HUES64 (cell line): ENCODE measurements at regions not wholly inside any gene's neighbourhood (a gene's known extent, or its start where the extent isn't known, plus 50 kb on each side); places are given as distances from the start of the nearest gene placed in this dataset.
A peak's percentile ranks its signal among the peaks of the same experiment; 100 is the strongest.

Source experiments
- H3K27ac ChIP-seq: 2 replicates; pipeline ENCODE4 v1.7.0; 2013; ENCODE audit warnings: low read depth, low read length, inconsistent platforms
- H3K27me3 ChIP-seq: 2 replicates; pipeline ENCODE4 v1.6.1; 2013; ENCODE audit warnings: mild to moderate bottlenecking, low read length; ENCODE audit not compliant: insufficient read depth
- H3K36me3 ChIP-seq: 2 replicates; pipeline ENCODE4 v1.6.1; 2013; ENCODE audit warnings: mild to moderate bottlenecking, low read length; ENCODE audit not compliant: insufficient read depth
- H3K4me1 ChIP-seq: 2 replicates; pipeline ENCODE4 v1.6.1; 2013; ENCODE audit warnings: mild to moderate bottlenecking, low read length, moderate library complexity; ENCODE audit not compliant: insufficient read depth
- H3K4me3 ChIP-seq: 2 replicates; pipeline ENCODE4 v1.5.1; 2013; ENCODE audit warnings: mild to moderate bottlenecking, low read length, moderate library complexity
- H3K9ac ChIP-seq: 2 replicates; pipeline ENCODE4 v1.6.1; 2013; ENCODE audit warnings: mild to moderate bottlenecking, low read depth, low read length
- H3K9me3 ChIP-seq: 2 replicates; pipeline ENCODE4 v1.6.1; 2013; ENCODE audit warnings: low read depth, low read length; ENCODE audit not compliant: insufficient read depth
- WGBS: fragments of 150-250, 120-280 bp; methylation state at CpG from one replicate; pipeline ENCODE4 v1.1.7; 2013; ENCODE audit warnings: missing lambda C conversion rate; 5-methylcytosine and 5-hydroxymethylcytosine counted together

DNA sequence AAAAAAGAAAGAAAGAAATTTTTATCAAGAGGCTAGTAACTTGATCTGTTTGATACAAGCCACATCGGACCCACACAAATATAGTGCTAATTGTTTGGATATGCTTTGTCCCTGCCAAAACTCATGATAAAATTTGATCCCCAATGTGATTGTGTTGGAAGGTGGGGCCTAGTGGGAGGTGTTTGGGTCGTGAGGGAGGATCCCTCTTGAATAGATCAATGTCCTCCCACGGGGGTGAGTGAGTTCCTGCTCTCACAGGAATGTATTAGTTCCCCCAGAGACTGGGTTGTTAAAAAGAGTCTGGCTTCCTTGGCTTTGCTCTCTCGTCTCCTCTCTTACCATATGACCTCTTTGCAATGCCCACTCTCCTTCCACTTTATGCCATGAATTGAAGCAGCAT is 80.6 kb upstream of the CPLX2 start:
- Histone ChIP-seq H3K4me3 (no peak overlapping the region), H3K9ac (no peak overlapping the region), H3K27me3 (peaks cover 19% of the 10 kb centered on the region), H3K27ac (no peak overlapping the region), H3K4me1 (no peaks in the 10 kb centered on the region), H3K36me3 (no peaks in the 10 kb centered on the region), H3K9me3 (0 out of 2 replicates have a peak, but pooled peaks cover 4% of the 10 kb centered on the region)
- WGBS, result 69% methylated on average over 4 of the region's 4 CpGs

GRCh38 chr5:175795959-175796358 is 75.4 kb upstream of the CPLX2 start:
- 62% methylated on average over 3 of the region's 3 CpGs for WGBS
- H3K4me1 ChIP-seq, result peaks cover 7% of the 10 kb centered on the region
- H3K27ac ChIP-seq, result no peak overlapping the region
- no peak overlapping the region for H3K9ac ChIP-seq
- H3K4me3 ChIP-seq, result peak overlapping the region; percentile 60
- no peaks in the 10 kb centered on the region for H3K9me3 ChIP-seq
- no peaks in the 10 kb centered on the region for H3K36me3 ChIP-seq
- peaks cover 42% of the 10 kb centered on the region for H3K27me3 ChIP-seq

DNA sequence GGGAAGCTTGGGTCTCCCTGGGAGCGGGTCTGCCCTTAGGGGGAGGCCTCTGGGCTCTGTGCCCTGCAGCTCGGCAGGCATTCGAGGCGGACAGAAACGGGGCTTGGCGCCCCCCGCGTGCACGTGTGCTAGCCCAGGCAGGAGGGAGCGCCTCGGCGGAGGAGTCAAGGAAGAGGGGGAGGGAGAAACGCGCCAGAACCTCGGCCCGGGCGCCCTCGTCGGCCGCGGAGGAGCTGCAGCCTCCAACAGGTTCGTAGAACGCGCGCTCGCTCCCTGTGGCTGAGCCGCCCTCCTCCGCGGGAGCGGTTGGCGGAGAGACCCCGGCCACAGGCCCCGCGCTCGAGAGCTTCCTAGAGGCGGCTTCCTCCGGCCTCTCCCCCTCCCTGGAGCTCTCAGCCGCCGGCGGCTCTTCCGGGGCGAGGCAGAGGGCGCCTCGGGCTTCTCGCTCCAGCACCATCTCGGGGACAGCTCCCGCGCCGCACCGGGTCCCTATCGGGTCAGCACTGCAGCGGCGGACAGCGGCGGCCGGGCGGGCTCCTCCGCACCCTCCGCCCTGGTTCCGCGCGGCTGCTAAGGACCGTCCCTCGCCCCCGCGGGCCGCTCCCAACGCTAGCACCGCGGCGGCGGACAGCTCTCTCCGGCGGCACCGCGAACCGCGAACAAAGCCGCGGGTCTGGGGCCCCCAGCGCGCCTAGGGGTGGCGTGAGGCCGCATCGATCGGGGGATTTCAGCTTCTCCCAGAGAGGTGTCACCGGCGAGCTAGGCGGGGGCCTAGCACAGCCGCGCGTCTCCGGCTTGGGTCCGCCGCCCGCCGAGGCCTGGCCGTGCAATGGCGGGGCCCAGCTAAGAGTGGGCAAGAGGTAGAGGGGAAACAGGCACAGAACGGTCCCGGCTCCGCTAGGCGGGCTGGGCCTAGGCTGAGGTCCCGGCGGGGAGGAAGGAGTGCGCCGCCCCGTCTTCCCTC is 74.6 kb upstream of the CPLX2 start:
- no peak overlapping the region for H3K27ac ChIP-seq
- H3K9me3 ChIP-seq, result no peaks in the 10 kb centered on the region
- peaks cover 7% of the 10 kb centered on the region for H3K4me1 ChIP-seq
- H3K36me3 ChIP-seq, result no peaks in the 10 kb centered on the region
- WGBS, result under 1% methylated on average over 108 of the region's 108 CpGs
- H3K4me3 ChIP-seq, result peak overlapping the region; percentile 60
- peaks cover 42% of the 10 kb centered on the region for H3K27me3 ChIP-seq
- no peak overlapping the region for H3K9ac ChIP-seq

DNA sequence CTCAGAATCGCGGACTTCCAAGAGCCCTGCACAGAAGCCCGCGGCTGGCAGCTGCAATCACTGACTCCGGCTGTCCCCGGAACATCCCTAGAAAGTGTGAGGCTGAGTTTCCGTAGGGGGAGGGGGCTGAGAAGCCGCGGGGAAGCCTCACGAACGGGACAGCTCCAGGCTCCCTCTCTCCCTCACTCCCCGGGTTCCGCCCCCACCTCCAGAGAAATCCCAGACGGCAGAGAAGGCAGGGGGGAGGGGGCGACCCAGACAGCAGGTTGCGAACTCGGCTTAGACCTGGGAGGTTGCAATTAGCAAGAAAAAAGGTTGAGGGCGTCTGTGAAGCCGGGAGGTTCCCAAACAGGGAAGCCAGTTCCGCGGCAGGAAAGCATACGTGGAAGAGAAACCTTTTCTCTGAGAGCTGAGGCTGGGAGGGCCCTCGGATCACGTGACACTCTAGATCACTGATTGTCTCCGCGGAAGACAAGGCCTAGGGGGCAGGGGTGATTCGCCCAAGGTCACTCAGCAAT is 73.8 kb upstream of the CPLX2 start:
- Histone ChIP-seq H3K27ac (no peak overlapping the region; the same call in 1 of the 2 replicates), H3K27me3 (peaks cover 42% of the 10 kb centered on the region), H3K4me1 (peaks cover 10% of the 10 kb centered on the region), H3K4me3 (peak overlapping the region; percentile 60), H3K9me3 (no peaks in the 10 kb centered on the region), H3K36me3 (no peaks in the 10 kb centered on the region), H3K9ac (no peak overlapping the region)
- WGBS, result under 1% methylated on average over 25 of the region's 27 CpGs

DNA sequence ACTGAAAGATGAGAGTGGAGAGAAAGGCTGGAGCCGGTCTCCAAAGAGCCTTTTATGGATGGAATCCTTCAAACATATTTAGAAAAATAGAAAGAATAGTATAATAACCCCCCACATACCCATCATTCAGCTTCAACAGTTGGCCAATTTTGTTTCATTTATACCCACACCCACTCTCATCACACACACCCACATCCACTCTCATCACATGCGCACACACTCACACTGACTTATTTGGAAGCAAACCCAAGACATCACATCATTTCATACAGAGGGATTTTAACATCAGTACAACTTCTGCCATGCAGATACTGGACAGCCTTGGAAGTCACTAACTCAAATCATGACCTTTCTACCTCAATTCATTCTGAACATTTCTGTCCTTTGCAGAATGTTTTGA is 72.8 kb upstream of the CPLX2 start:
- Histone ChIP-seq H3K27me3 (peaks cover 42% of the 10 kb centered on the region), H3K4me3 (no peak overlapping the region), H3K4me1 (peaks cover 10% of the 10 kb centered on the region), H3K36me3 (no peaks in the 10 kb centered on the region), H3K9me3 (no peaks in the 10 kb centered on the region), H3K27ac (no peak overlapping the region), H3K9ac (no peak overlapping the region)
- 87% methylated on average over 2 of the region's 2 CpGs for WGBS

GRCh38 chr5:175800656-175801081 is 70.7 kb upstream of the CPLX2 start:
- H3K27ac ChIP-seq, result no peak overlapping the region
- H3K4me1 ChIP-seq, result peaks cover 10% of the 10 kb centered on the region
- no peak overlapping the region for H3K9ac ChIP-seq
- peaks cover 25% of the 10 kb centered on the region for H3K27me3 ChIP-seq
- no peaks in the 10 kb centered on the region for H3K36me3 ChIP-seq
- WGBS, result 55% methylated on average over 5 of the region's 5 CpGs
- H3K4me3 ChIP-seq, result no peak overlapping the region
- H3K9me3 ChIP-seq, result no peaks in the 10 kb centered on the region

DNA sequence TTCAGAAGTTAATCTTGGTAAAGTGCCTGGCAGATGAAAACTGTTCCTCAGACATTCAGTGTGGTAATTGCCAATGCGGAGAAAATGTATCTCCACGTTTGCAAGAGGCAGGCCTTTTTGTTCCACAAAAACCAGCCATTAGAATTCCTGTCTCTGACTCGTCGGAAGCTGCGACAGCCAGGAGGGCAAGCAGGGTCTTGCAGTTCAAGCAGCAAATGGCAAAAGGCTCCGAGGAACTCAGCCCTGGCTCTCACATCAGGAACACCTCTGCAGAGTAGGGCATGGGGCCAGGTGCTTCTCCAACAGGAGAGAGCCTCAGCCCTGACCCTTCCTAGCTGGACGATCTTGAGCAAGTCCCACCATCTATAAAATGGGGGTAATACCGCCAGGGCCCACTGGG is 69.0 kb upstream of the CPLX2 start:
- 77% methylated on average over 8 of the region's 8 CpGs for WGBS
- H3K4me3 ChIP-seq, result no peak overlapping the region
- no peak overlapping the region for H3K9ac ChIP-seq
- no peaks in the 10 kb centered on the region for H3K36me3 ChIP-seq
- H3K4me1 ChIP-seq, result peaks cover 10% of the 10 kb centered on the region
- H3K27ac ChIP-seq, result no peak overlapping the region
- H3K27me3 ChIP-seq, result peaks cover 14% of the 10 kb centered on the region; the same call in 1 of the 2 replicates
- no peaks in the 10 kb centered on the region for H3K9me3 ChIP-seq

DNA sequence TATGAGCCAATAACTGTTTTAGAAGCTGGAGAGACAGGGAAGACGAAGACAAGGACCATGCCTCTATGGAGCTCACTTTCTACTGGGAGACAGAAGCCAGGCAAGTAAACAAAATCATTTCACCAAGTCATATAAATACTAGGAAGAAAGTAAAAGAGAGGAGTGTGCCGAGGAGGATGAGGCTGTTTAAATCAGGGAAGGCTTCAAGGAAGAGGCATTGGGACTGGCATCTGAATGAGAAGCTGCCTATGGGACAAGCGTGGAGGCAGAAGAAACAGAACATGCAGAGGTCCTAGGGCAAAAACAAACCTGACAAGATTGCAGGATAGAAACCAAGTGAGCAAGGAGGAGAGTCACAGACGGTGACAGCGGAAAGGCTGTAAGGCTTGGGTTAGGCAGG is 68.1 kb upstream of the CPLX2 start:
- Histone ChIP-seq H3K9ac (no peak overlapping the region), H3K9me3 (no peaks in the 10 kb centered on the region), H3K36me3 (no peaks in the 10 kb centered on the region), H3K27ac (no peak overlapping the region), H3K4me1 (peaks cover 5% of the 10 kb centered on the region), H3K27me3 (peaks cover 10% of the 10 kb centered on the region; the same call in 1 of the 2 replicates), H3K4me3 (no peak overlapping the region)
- WGBS, result 94% methylated on average over 5 of the region's 5 CpGs

GRCh38 chr5:175803736-175804454 is 67.5 kb upstream of the CPLX2 start:
- 85% methylated on average over 7 of the region's 8 CpGs for WGBS
- H3K27me3 ChIP-seq, result peaks cover 4% of the 10 kb centered on the region; the same call in 1 of the 2 replicates
- H3K4me1 ChIP-seq, result 0 out of 2 replicates have a peak, but pooled peaks cover 3% of the 10 kb centered on the region
- H3K9me3 ChIP-seq, result no peaks in the 10 kb centered on the region
- no peaks in the 10 kb centered on the region for H3K36me3 ChIP-seq
- H3K4me3 ChIP-seq, result no peak overlapping the region
- no peak overlapping the region for H3K27ac ChIP-seq
- H3K9ac ChIP-seq, result no peak overlapping the region

DNA sequence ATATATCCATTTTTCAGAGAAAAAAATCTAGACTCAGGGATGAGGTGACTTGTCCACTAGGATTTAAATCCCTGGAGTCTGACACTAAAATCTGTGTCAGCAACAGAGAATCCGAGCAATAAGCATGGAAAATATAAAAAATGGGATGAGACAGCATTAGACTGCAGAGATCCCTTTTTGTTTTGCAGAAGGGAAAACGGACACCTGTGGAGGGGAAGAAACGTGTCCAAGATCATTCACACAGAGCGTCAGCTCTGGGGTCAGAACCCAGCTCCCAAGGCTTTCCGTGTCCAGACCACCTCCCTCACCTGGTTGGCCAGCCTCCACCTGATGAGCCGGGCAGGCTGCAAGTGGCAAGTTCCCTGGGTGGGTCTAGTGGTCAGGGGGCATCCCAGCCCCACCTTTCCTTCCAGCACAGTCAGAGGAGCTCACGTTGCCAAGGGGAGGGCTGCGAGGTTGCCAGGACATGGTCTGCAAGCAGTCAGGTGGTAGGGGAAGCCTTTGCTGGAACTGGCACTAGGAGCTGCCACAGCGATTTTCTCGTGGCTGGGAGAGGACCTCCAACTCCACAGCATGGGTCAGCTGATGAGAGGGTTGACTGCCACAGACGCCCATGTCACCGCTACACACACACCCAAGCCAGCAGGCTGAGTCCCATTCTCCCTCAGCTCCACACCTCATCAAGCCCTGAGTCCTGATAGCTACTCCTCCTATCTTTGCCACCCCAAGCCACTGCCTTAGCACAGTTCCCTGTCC is 65.9 kb upstream of the CPLX2 start:
- H3K27me3 ChIP-seq, result no peaks in the 10 kb centered on the region
- H3K27ac ChIP-seq, result no peak overlapping the region
- H3K9ac ChIP-seq, result no peak overlapping the region
- no peaks in the 10 kb centered on the region for H3K9me3 ChIP-seq
- peaks cover 15% of the 10 kb centered on the region for H3K4me1 ChIP-seq
- no peak overlapping the region for H3K4me3 ChIP-seq
- H3K36me3 ChIP-seq, result no peaks in the 10 kb centered on the region
- 89% methylated on average over 12 of the region's 12 CpGs for WGBS
